ENCODE measurements at regions not wholly inside any gene's neighbourhood (a gene's known extent, or its start where the extent isn't known, plus 50 kb on each side); places are given as distances from the start of the nearest gene placed in this dataset.

- Mint-ChIP-seq H3K4me3 (ENCODE audit: unreplicated experiment) (no peak overlapping the region), H3K9me3 (ENCODE audit: unreplicated experiment) (no peaks in the 10 kb centered on the region), H3K36me3 (ENCODE audit: insufficient read depth, unreplicated experiment) (no peaks in the 10 kb centered on the region), H3K27me3 (ENCODE audit: insufficient read depth, unreplicated experiment) (no peaks in the 10 kb centered on the region), H3K27ac (ENCODE audit: low read depth, unreplicated experiment) (no peak overlapping the region), H3K4me1 (ENCODE audit: insufficient read depth, unreplicated experiment) (no peaks in the 10 kb centered on the region)
- POLR2A ChIA-PET = interaction anchor here (0.6 kb wide), 1 partner anchor 9 kb away, joined by 3 read pairs; no protein-coding TSS in a partner anchor
- TF ChIP-seq, protein P1, sequence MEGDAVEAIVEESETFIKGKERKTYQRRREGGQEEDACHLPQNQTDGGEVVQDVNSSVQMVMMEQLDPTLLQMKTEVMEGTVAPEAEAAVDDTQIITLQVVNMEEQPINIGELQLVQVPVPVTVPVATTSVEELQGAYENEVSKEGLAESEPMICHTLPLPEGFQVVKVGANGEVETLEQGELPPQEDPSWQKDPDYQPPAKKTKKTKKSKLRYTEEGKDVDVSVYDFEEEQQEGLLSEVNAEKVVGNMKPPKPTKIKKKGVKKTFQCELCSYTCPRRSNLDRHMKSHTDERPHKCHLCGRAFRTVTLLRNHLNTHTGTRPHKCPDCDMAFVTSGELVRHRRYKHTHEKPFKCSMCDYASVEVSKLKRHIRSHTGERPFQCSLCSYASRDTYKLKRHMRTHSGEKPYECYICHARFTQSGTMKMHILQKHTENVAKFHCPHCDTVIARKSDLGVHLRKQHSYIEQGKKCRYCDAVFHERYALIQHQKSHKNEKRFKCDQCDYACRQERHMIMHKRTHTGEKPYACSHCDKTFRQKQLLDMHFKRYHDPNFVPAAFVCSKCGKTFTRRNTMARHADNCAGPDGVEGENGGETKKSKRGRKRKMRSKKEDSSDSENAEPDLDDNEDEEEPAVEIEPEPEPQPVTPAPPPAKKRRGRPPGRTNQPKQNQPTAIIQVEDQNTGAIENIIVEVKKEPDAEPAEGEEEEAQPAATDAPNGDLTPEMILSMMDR (IDR thresholded peaks at IDR 0.05; ENCODE audit: unreplicated experiment) = no peak
- intact Hi-C loops (cut with micrococcal nuclease) = no loop called here
- CTCF ChIA-PET = interaction anchor here (0.6 to 1.1 kb wide), 3 partner anchors 16 to 392 kb away, joined by 3 to 5 read pairs (median 3); no protein-coding TSS in a partner anchor
- no TSS peak for BruUV-seq (replicated peaks)
- DNase-seq (ENCODE audit: unreplicated experiment) = no peak
These were observed 1044.1 kb upstream of the B3GALT2 start for GRCh38 chr1:194230351-194231144.

DNA sequence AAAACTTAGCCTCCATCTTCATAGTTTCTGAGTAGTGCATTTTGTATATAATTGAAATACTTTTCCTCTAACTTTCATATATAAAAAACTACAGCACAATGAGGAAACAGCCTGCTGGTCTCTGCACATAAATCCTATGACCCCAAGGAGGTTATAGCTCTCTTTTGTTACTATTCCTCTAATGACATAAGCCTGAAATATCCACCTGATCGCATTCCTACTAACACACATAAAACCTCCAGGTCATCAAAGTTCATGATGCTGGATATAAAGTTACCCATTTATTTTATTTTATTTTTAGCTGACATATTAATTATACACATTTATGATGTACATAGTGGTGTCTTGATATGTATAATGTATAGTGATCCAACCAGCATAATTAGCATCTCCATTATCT, 1042.0 kb upstream of the B3GALT2 start:
- Mint-ChIP-seq H3K4me1 (ENCODE audit: insufficient read depth, unreplicated experiment) (no peaks in the 10 kb centered on the region), H3K27me3 (ENCODE audit: insufficient read depth, unreplicated experiment) (no peaks in the 10 kb centered on the region), H3K9me3 (ENCODE audit: unreplicated experiment) (no peaks in the 10 kb centered on the region), H3K36me3 (ENCODE audit: insufficient read depth, unreplicated experiment) (no peaks in the 10 kb centered on the region), H3K4me3 (ENCODE audit: unreplicated experiment) (no peak overlapping the region), H3K27ac (ENCODE audit: low read depth, unreplicated experiment) (no peak overlapping the region)
- intact Hi-C loops (cut with micrococcal nuclease) = no loop called here
- ChIA-PET POLR2A (interaction anchor here (0.9 kb wide), 1 partner anchor 25 kb away, joined by 3 read pairs; no protein-coding TSS in a partner anchor), CTCF (interaction anchor here (0.6 kb wide), 2 partner anchors 265 to 666 kb away, joined by 3 to 5 read pairs; no protein-coding TSS in a partner anchor)
- DNase-seq (ENCODE audit: unreplicated experiment) = no peak
- TF ChIP-seq, protein P1 (IDR thresholded peaks at IDR 0.05; ENCODE audit: unreplicated experiment) = no peak
- no TSS peak for BruUV-seq (replicated peaks)

- Mint-ChIP-seq H3K36me3 (ENCODE audit: insufficient read depth, unreplicated experiment) (no peaks in the 10 kb centered on the region), H3K4me3 (ENCODE audit: unreplicated experiment) (no peak overlapping the region), H3K9me3 (ENCODE audit: unreplicated experiment) (no peaks in the 10 kb centered on the region), H3K27ac (ENCODE audit: low read depth, unreplicated experiment) (no peak overlapping the region), H3K4me1 (ENCODE audit: insufficient read depth, unreplicated experiment) (no peaks in the 10 kb centered on the region), H3K27me3 (ENCODE audit: insufficient read depth, unreplicated experiment) (no peaks in the 10 kb centered on the region)
- ChIA-PET CTCF (no interaction called here), POLR2A (no interaction called here)
- no TSS peak for BruUV-seq (replicated peaks)
- TF ChIP-seq, protein P1 (IDR thresholded peaks at IDR 0.05; ENCODE audit: unreplicated experiment) = no peak
- no peak for DNase-seq (ENCODE audit: unreplicated experiment)
- intact Hi-C loops (cut with micrococcal nuclease) = no loop called here
These were observed 1040.7 kb upstream of the B3GALT2 start for GRCh38 chr1:194227161-194227560.

GRCh38 chr1:194225821-194226220, 1039.4 kb upstream of the B3GALT2 start:
- CTCF ChIA-PET = no interaction called here
- no peaks in the 10 kb centered on the region for H3K9me3 Mint-ChIP-seq (ENCODE audit: unreplicated experiment)
- intact Hi-C loops (cut with micrococcal nuclease) = no loop called here

More at GRCh38 chr1:194225821-194226220, 1039.4 kb upstream of the B3GALT2 start:
- TF ChIP-seq, protein P1 (IDR thresholded peaks at IDR 0.05; ENCODE audit: unreplicated experiment) = no peak
- POLR2A ChIA-PET = no interaction called here
- DNase-seq (ENCODE audit: unreplicated experiment) = no peak
- Mint-ChIP-seq H3K4me3 (ENCODE audit: unreplicated experiment) (no peak overlapping the region), H3K4me1 (ENCODE audit: insufficient read depth, unreplicated experiment) (no peaks in the 10 kb centered on the region), H3K27me3 (ENCODE audit: insufficient read depth, unreplicated experiment) (no peaks in the 10 kb centered on the region), H3K36me3 (ENCODE audit: insufficient read depth, unreplicated experiment) (no peaks in the 10 kb centered on the region), H3K27ac (ENCODE audit: low read depth, unreplicated experiment) (no peak overlapping the region)
- no TSS peak for BruUV-seq (replicated peaks)
